ENCODE measurements at regions not wholly inside any gene's neighbourhood (a gene's known extent, or its start where the extent isn't known, plus 50 kb on each side); places are given as distances from the start of the nearest gene placed in this dataset.

DNA sequence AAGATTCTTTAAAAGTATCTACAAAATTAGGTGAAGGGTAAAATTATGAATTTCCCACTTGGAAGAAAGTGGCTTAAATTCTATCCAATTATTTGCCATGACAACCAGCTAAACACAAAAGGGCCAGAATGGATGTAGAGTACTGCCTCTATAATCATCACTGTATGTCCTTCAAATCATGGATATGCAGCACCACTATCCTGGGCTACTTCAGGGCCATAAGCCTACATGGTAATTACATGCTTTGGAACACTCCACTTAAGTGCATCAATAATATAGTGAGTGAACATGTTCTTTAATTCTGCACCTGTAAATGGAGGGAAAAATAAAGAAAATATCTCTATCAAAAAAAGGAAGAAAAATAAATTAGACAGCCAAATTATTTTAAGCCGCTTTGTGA is 575.2 kb downstream of the ISL1 start:
- Histone ChIP-seq H3K27ac (ENCODE audit: low read depth in 1 of 2, low read length in 2 of 2) (no peak overlapping the region), H3K4me3 (ENCODE audit: low read length) (no peak overlapping the region), H3K27me3 (ENCODE audit: control insufficient read depth in 1 of 2, insufficient read depth in 2 of 2, low read length in 2 of 2) (no peaks in the 10 kb centered on the region), H3K36me3 (ENCODE audit: insufficient read depth, low read length) (no peaks in the 10 kb centered on the region), H3K9me3 (ENCODE audit: control insufficient read depth in 1 of 2, insufficient read depth in 1 of 2, low read length in 2 of 2) (no peaks in the 10 kb centered on the region), H3K4me1 (ENCODE audit: insufficient read depth, low read length) (no peaks in the 10 kb centered on the region)
- no peak overlapping the region for H3K4me3 Mint-ChIP-seq
- POLR2A ChIA-PET: no interaction called here
- intact Hi-C loops (cut with DNase I, micrococcal nuclease): no loop called here
- no peaks in the 10 kb centered on the region for H3K36me3 Mint-ChIP-seq (ENCODE audit: low read depth)
- H3K4me1 Mint-ChIP-seq (ENCODE audit: low read depth): no peaks in the 10 kb centered on the region
- H3K27me3 Mint-ChIP-seq: no peaks in the 10 kb centered on the region
- CTCF ChIA-PET: no interaction called here
- TF ChIP-seq, protein P1, sequence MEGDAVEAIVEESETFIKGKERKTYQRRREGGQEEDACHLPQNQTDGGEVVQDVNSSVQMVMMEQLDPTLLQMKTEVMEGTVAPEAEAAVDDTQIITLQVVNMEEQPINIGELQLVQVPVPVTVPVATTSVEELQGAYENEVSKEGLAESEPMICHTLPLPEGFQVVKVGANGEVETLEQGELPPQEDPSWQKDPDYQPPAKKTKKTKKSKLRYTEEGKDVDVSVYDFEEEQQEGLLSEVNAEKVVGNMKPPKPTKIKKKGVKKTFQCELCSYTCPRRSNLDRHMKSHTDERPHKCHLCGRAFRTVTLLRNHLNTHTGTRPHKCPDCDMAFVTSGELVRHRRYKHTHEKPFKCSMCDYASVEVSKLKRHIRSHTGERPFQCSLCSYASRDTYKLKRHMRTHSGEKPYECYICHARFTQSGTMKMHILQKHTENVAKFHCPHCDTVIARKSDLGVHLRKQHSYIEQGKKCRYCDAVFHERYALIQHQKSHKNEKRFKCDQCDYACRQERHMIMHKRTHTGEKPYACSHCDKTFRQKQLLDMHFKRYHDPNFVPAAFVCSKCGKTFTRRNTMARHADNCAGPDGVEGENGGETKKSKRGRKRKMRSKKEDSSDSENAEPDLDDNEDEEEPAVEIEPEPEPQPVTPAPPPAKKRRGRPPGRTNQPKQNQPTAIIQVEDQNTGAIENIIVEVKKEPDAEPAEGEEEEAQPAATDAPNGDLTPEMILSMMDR (IDR thresholded peaks at IDR 0.05): no peak
- DNase-seq (no peak), ATAC-seq (ENCODE audit: poor library complexity) (no peak)
- peaks cover 7% of the 10 kb centered on the region for H3K9me3 Mint-ChIP-seq
- no peak overlapping the region for H3K27ac Mint-ChIP-seq

GRCh38 chr5:51960617-51961121 is 577.4 kb downstream of the ISL1 start:
- H3K9me3 Mint-ChIP-seq: no peaks in the 10 kb centered on the region
- H3K4me1 Mint-ChIP-seq (ENCODE audit: low read depth): no peaks in the 10 kb centered on the region
- no peak for ATAC-seq (ENCODE audit: poor library complexity)
- Histone ChIP-seq H3K9me3 (ENCODE audit: control insufficient read depth in 1 of 2, insufficient read depth in 1 of 2, low read length in 2 of 2) (no peaks in the 10 kb centered on the region), H3K27me3 (ENCODE audit: control insufficient read depth in 1 of 2, insufficient read depth in 2 of 2, low read length in 2 of 2) (no peaks in the 10 kb centered on the region), H3K36me3 (ENCODE audit: insufficient read depth, low read length) (no peaks in the 10 kb centered on the region), H3K4me1 (ENCODE audit: insufficient read depth, low read length) (no peaks in the 10 kb centered on the region), H3K4me3 (ENCODE audit: low read length) (no peak overlapping the region), H3K27ac (ENCODE audit: low read depth in 1 of 2, low read length in 2 of 2) (no peak overlapping the region)
- ChIA-PET CTCF (no interaction called here), POLR2A (no interaction called here)
- no peak overlapping the region for H3K27ac Mint-ChIP-seq
- TF ChIP-seq, protein P1 (IDR thresholded peaks at IDR 0.05): no peak
- intact Hi-C loops (cut with DNase I, micrococcal nuclease): no loop called here
- H3K27me3 Mint-ChIP-seq: no peaks in the 10 kb centered on the region
- no peak for DNase-seq
- no peak overlapping the region for H3K4me3 Mint-ChIP-seq
- H3K36me3 Mint-ChIP-seq (ENCODE audit: low read depth): no peaks in the 10 kb centered on the region

DNA sequence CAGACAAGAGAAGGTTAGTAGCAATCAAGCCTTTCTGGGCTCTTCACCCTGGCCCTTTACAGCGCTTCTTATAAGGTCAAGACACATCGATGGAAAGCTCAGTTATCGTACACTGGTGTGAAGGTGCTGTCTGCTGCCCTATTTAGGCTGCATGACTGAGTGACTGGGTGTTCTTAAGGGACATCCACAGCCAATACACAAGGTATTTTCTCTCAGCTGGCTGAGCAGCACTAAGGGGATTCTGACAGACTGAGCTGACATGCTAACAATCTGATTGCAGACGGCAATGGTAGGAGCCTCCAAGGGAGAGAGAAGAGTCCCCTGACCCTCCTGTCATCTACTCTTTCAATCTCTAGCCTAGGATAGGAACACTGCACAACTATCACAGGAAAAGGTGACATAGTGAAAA is 577.9 kb downstream of the ISL1 start:
- POLR2A ChIA-PET: no interaction called here
- Histone ChIP-seq H3K9me3 (ENCODE audit: control insufficient read depth in 1 of 2, insufficient read depth in 1 of 2, low read length in 2 of 2) (no peaks in the 10 kb centered on the region), H3K27me3 (ENCODE audit: control insufficient read depth in 1 of 2, insufficient read depth in 2 of 2, low read length in 2 of 2) (no peaks in the 10 kb centered on the region), H3K36me3 (ENCODE audit: insufficient read depth, low read length) (no peaks in the 10 kb centered on the region), H3K4me3 (ENCODE audit: low read length) (no peak overlapping the region), H3K4me1 (ENCODE audit: insufficient read depth, low read length) (no peaks in the 10 kb centered on the region), H3K27ac (ENCODE audit: low read depth in 1 of 2, low read length in 2 of 2) (no peak overlapping the region)
- H3K36me3 Mint-ChIP-seq (ENCODE audit: low read depth): no peaks in the 10 kb centered on the region
- H3K4me3 Mint-ChIP-seq: no peak overlapping the region
- H3K27me3 Mint-ChIP-seq: no peaks in the 10 kb centered on the region
- ATAC-seq (ENCODE audit: poor library complexity) (no peak), DNase-seq (no peak)
- H3K9me3 Mint-ChIP-seq: no peaks in the 10 kb centered on the region
- no peak overlapping the region for H3K27ac Mint-ChIP-seq
- intact Hi-C loops (cut with DNase I, micrococcal nuclease): no loop called here
- TF ChIP-seq, protein P1 (IDR thresholded peaks at IDR 0.05): no peak
- CTCF ChIA-PET: no interaction called here
- no peaks in the 10 kb centered on the region for H3K4me1 Mint-ChIP-seq (ENCODE audit: low read depth)
